Stimulated activated CD4-positive, alpha-beta T cell treated with anti-CD3 and anti-CD28 coated beads, Interleukin-12 subunit alpha, Interleukin-12 subunit beta, amount 100 ng/mL, for 4 hours (primary cell): ENCODE measurements at regions not wholly inside any gene's neighbourhood (a gene's known extent, or its start where the extent isn't known, plus 50 kb on each side); places are given as distances from the start of the nearest gene placed in this dataset.
"Not testable (repeated sequence)": the region's sequence is repeated elsewhere in the genome, so short reads cannot be mapped to it uniquely, and the experiment has no call there.

Source experiments
- DNase-seq: peaks from one replicate; pipeline ENCODE4 v3.0.0-alpha.2; 2020

DNA sequence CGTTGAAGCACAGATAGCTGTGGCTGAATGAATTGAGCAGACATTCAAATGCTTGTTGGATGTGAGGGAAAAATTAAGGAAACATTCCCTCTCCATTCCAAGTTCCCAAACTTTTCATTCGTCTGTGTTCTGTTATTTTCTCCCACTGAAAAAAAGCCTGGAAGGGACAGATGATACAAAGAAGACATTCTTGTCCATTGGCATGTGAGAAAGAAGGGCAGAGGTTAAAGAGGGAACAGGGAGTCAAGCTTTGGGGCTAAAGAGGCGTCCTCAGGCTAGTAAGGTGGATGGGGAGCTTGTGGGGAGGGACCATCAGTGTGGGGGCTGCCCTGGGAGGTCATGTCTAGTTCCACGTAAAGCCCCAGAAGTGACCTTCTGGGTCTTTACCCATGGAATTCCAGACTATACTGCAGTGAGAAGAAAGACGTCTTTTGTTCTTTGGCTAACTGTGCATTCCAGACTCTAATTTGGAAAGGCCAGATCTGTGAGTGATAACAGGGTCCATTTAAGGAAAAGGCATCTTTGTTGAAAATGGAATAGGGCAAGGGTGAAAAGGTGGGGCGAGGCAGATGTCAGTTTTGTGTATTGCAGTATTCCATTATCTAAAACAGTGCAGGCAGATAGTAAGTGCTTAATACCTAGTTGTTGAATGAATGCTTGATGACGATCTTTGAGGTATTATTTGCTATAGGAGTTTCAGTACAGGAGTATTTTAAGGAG, 117.5 kb downstream of the SOX4 start:
- DNase-seq = no peak

DNA sequence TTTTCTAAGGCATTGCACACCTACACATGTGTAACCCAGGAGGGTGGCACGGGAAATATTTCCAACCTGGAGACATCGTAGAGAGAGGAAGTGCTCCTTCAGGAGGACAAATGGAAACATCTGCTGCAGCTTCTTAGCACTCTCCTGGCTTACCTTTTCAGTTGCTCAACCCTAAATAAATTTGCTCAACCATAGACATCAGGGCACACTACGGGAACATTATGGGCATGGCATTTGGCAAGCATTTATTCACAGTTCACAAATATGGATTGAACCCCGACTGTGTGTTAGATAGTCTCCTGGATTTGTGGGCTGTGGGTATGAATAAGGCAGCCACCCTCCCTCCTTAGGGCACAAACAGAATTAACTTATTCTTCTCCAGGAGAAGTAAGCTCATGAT, 118.7 kb downstream of the SOX4 start:
- DNase-seq = no peak

- DNase-seq = no peak
Measured at GRCh38 chr6:21713481-21713880, 119.9 kb downstream of the SOX4 start.

- no peak for DNase-seq
Measured at GRCh38 chr6:21715180-21715579, 121.6 kb downstream of the SOX4 start.

DNA sequence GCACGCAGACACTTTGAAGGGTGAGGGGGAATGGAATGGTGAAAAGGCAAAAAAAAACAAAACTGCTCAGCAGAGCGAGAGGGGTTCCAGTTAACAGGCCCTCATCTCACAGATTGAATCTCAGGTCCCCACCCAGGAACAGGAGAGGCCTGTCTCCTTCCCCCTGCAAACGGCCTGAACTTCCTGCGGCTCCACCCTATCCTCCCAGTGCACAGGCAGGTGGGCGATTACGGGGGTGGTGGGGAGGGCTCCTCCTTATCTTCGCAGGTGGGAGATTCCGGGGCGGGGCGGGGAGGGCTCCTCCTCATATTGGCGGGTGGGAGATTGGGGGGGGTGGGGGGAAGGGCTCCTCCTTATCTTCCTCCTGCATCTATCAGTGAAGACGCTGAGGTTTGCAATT, 129.0 kb downstream of the SOX4 start:
- no peak for DNase-seq

GRCh38 chr6:21726676-21727075, 133.1 kb downstream of the SOX4 start:
- DNase-seq = no peak

DNA sequence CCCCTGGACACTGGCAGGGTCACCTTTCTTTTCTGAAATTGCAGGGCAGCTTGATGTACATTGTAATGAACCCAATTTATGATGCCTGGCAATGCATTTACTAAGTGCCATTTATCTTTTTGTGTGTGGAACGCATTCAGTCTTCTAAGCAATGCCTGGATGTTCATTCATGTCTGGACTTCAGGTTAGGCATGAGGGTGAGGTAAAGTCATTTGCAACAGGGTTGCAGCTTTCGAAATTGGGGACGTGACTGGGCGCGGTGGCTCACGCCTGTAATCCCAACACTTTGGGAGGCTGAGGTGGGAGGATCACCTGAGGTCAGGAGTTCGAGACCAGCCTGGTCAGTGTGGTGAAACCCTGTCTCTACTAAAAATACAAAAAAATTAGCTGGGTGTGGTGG, 134.6 kb downstream of the SOX4 start:
- DNase-seq = no peak

DNA sequence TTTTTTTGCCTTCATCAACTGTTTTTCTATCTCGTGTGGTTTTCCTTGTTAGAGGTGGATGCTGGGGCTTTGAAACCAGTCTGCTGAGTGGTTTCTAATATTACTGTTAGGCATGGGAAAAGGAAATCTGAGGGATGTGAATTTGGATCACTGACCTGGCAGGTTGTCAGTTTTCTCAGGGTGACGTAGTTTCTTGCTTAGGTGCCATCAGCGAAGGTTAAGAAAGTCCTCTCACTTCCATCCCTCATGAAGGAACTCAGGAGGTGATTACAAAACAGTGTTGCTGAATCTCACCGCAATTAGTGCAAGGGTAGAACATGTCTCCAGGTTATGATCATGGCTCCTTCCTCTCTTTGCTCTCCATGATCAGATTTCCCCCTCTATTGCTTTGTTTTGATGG, 135.9 kb downstream of the SOX4 start:
- no peak for DNase-seq

DNA sequence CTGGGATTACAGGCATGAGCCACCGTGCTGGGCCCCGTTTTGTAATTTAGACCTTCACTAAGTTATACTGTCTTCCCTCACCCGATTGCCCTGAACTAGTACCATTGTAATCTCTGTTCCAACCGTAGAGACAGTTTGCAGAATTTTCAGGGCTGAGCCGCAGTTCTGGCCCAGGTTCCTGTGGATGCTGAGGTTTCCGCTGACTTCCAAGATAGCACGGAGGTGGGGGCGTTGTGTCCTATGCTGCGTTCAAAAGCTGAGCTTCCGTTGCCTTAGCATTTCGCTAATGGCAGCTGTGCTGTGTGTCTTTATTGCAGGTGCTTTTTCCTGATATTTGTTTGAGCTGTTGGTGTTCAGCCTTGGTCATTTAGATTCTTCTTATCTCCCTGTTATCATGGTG, 137.0 kb downstream of the SOX4 start:
- no peak for DNase-seq

DNA sequence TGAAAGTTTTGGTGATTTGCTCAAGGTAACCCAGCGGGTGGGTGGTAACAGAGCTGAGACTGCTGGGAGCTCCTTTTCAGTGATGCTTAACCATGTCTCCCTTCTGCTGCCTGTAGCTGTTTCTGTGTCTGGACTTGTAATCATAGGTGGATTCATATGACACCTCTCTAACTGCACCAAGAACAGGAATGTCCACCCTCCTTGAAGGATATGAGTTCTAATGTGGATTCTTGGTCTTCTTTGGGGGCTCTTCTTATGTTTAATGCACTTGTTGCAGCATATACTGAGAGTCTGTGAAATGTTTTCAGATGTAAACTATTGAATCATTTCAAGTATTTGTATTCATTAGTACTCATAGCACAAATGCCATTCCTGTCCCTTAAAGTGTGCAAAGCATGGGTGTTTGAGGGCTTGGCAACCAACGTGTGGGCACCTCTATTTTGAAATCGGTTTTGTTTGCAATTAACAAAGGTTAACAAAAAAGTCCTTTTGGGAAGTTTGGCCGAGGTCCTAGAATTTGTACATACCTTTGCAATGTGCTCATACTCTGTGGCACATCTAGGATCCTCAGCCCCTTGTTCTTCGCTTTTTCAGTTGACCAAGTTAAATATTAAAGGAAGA, 138.0 kb downstream of the SOX4 start:
- DNase-seq = no peak

DNA sequence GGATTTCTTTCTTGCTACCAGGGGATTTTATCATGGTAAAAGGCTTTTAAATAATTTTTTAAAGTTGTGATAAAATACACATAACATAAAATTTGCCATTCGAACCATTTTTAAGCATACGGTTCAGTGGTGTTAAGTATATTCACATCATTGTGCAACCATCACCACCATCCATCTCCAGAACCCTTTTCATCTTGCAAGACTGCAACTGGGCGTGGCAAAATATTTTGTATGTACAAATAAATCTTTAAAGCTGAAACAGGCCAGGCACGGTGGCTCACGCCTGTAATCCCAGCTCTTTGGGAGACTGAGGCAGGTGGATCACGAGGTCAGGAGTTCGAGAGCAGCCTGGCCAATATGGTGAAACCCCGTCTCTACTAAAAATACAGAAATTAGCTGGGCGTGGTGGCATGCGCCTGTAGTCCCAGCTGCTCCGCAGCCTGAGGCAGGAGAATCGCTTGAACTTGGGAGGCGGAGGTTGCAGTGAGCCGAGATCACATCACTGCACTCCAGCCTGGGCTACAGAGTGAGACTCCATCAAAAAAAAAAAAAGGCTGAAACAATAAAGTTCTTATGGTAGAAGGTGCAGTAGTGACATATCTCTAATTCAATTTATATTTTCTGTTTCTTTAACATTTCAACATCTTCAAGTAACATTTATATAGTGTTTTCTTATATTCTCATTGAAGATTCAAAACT, 138.6 kb downstream of the SOX4 start:
- not testable (repeated sequence) for DNase-seq

DNA sequence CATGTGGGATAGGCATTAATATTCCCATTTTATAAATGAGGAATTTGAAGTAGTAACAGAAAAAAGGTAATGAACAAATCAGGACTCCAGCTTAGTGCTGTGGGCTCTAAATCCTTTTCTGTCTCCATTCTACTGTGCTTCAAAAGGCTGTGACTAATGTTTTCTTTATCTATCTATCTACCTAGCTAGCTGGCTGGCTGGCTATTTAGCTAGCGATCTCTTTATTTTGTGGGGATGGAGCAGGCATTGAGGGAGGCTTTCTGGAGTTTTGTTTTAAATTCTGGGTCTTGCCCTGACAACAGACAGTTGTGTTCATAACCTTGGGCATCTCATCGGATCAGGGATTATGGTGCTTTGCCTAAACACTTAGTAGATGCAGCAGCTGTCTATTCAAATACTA, 139.2 kb downstream of the SOX4 start:
- DNase-seq = no peak

DNA sequence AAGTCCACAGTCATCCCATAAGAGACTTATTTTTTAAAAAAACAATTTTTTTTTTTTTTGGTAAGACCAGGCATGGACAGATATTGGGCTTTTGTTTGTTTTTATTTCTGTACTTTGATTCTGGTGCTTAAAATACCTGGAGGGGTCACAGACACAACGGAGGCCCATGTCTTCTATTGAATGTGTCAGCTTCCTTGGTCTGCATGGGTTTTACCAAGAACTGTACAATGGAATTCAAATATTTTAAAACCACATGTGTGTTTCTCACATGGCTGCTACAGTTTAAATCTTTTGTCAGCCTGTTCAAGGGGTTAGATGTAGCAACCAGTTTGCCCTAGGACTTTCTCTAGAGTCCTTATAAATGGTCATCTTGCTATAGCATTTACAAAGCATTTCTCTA, 139.8 kb downstream of the SOX4 start:
- DNase-seq = no peak

DNA sequence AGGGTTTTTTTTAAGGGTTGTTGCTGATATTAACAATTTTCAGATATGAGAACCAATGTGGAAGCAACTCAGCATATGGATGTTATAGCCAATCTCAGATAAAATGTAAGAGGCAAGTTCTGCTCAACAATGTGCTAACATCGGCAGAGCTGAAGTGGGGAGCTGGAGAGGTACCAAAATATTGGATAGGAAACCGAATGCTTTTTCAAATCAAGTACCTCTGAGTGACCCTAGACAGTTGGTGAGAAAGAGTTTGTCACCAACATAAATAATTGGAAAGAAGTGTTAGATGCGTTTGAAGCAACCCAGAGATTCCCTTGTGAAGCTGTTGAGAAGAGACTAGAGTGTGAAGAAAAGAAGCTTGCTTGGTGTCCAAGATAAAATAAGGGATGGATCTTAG, 140.7 kb downstream of the SOX4 start:
- no peak for DNase-seq

GRCh38 chr6:21738180-21739094, 144.9 kb downstream of the SOX4 start:
- no peak for DNase-seq

DNA sequence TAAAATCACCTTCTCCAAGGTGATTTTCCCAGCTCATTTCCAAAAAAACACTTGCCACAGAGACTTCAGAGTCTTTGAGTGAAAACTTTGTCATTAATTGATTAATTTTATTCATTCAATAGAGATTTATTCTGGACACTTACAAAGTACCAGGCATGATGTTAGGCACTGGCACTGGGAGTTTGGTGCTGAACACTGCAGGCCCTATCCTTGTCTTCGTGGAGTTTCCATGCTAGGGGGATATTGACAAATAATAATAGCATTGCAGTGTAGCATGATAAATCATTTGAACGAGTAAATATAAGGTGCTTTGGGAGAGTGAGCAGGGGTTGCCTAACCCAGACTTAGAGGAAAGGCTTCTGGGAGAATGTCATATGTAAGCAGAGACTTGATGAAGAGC, 145.7 kb downstream of the SOX4 start:
- DNase-seq = no peak

DNA sequence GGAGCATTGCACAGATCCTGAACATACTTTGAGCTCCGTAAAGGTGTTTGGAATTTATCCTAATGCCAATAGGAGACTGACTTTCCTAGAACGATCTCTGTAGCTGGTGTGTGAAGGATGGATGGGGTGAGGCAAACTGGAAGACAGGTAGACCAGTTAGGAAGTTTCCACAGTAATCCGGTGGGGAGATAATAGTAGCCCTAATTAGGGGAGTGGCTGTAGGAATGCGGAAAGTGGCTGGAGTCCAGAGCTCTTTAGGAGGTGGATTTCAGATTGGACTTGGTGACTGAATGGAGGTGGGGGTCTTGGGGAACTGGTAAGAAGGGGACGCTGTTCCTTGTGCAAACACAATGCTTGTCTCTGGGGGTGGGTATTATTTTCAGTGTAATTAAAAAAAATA, 146.3 kb downstream of the SOX4 start:
- no peak for DNase-seq

DNA sequence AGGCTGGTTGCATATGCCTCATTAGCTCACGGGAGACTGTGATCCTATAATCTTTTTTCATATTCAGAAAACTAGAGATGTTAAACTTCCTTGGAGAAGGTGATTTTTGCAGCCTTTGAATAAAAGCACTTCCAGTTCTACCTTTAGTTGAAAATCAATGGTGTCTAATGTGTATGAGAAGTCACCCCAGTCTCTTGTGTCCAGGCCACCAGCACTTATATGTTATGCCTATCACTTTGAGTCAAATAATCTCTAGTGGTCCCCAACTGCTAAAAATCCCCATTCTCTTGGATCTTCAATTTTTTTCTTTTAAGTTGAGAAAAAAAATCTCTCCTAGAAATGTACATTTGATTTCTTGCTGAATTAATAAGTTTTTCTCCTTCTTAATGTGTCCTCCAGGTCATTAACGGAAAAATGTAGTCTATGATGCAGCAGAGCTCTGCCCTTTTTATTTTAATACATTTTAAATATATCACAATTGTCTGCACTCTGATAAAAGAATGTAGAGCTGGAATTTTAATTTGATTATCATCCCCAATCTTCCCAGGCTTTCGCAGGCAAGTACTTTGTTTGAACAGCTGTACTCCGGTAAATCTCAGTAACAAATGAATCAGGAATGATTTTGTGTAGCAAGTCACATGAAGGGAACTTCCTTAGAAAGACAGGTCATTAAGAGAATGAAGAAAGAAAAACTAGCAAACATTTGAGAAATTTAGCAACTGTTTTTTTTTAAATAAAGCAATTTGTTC, 147.0 kb downstream of the SOX4 start:
- DNase-seq = no peak

DNA sequence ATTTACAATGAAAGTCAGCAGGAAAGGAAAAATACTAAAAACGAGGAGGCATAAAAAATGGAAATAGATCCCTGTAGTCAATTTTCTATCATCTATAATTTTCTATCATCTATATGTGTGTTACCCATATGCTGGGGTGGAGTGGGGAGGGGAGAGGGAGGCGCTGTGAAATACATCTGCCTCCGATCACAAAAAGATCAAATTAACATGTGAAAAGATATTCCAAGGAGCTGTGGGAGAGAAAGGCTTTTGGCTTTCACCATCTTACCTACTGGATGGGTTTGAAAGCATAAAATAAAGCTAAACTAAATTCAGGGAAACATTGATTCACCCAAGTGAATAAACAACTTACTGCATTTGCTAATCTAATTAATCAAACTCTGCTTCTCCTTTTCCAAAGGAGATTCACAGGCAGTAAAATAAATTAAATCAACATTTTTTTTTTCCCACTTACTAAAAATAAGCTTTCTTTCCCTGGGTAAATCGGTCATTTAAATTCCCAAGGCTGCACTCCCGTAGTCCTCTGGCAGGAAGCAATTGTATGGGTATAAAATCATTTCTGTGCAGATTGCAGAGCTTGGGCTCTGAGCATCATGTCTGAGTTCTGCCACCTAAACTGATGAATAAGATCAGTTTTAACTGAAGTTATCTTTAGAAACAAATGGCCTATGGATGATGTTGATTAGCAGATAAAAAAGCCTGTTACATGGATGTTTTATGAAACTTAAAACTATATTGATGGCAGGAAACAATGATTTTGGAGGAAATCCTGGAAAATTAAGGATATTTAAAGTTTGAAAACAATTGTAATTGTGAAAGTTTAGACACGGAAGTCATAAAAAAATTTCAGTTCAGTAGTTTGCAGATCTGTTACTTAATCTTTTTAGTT, 147.9 kb downstream of the SOX4 start:
- DNase-seq = no peak

GRCh38 chr6:21742238-21742660, 148.7 kb downstream of the SOX4 start:
- DNase-seq = no peak

GRCh38 chr6:21744331-21744730, 150.8 kb downstream of the SOX4 start:
- no peak for DNase-seq
